ENCODE measurements at regions not wholly inside any gene's neighbourhood (a gene's known extent, or its start where the extent isn't known, plus 50 kb on each side); places are given as distances from the start of the nearest gene placed in this dataset.

DNA sequence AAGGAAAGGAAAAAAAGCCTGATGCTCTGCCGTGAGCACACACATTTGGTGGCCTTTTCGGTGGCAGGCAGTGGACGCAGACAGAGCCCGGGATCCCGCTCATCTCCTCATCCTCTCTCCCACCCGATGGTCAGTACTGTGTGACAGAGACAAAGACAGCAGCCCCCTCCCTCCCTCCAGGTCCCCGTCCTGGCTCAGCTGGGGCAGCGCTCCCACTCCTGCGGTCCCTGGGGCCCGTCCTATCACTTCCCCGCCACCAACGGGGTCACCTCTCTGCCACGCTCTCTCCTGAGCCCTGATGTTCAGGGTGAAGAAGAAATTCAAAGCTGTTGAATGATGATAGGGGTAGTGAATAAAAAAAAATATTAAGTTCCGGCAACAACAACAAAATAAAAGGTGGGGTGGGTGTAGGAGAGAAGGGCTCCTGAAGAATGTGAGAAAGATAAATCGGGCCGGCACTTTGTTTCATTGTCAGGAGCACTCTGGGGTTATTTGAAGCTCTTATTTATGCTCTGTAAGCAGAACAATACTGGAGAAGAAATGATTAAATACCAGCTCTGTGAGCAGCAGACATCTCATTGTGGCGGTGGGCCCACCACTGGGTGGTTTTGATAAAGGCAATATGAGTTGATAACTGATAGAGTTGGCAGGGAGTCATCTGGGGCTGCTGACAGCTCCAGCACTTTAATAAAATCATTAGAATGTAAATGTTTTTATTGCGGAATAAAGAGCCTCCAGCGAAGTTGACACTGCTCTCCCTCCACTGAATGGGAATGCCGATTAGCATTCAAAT, 417.7 kb downstream of the IRX1 start:
- no peak for DNase-seq (ENCODE audit: low read depth)
- no peak overlapping the region for H3K4me3 ChIP-seq (ENCODE audit: low read length)
- TF ChIP-seq, protein P1, sequence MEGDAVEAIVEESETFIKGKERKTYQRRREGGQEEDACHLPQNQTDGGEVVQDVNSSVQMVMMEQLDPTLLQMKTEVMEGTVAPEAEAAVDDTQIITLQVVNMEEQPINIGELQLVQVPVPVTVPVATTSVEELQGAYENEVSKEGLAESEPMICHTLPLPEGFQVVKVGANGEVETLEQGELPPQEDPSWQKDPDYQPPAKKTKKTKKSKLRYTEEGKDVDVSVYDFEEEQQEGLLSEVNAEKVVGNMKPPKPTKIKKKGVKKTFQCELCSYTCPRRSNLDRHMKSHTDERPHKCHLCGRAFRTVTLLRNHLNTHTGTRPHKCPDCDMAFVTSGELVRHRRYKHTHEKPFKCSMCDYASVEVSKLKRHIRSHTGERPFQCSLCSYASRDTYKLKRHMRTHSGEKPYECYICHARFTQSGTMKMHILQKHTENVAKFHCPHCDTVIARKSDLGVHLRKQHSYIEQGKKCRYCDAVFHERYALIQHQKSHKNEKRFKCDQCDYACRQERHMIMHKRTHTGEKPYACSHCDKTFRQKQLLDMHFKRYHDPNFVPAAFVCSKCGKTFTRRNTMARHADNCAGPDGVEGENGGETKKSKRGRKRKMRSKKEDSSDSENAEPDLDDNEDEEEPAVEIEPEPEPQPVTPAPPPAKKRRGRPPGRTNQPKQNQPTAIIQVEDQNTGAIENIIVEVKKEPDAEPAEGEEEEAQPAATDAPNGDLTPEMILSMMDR (conservative IDR thresholded peaks at IDR 0.05; ENCODE audit: low read length), result no peak

DNA sequence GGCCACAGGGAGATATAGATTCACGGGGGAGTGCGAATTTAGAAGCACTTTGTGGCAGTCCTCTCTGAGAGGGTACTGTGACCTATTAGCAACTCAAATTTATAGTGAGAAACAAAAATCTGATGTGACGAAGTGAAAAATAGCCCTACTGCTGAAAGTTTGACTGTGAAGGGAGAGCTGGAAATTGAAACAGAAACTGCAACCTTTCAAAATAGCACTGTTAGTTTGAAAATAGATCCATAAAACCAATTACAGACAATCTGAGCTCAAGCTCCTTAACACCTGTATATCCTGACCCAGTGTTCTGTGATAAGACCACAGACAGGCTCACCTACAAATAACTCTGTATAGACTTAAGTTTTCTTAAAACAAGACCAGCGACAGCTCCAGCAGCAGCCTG, 420.1 kb downstream of the IRX1 start:
- H3K4me3 ChIP-seq (ENCODE audit: low read length), result no peak overlapping the region
- TF ChIP-seq, protein P1 (conservative IDR thresholded peaks at IDR 0.05; ENCODE audit: low read length), result no peak
- DNase-seq (ENCODE audit: low read depth), result no peak

DNA sequence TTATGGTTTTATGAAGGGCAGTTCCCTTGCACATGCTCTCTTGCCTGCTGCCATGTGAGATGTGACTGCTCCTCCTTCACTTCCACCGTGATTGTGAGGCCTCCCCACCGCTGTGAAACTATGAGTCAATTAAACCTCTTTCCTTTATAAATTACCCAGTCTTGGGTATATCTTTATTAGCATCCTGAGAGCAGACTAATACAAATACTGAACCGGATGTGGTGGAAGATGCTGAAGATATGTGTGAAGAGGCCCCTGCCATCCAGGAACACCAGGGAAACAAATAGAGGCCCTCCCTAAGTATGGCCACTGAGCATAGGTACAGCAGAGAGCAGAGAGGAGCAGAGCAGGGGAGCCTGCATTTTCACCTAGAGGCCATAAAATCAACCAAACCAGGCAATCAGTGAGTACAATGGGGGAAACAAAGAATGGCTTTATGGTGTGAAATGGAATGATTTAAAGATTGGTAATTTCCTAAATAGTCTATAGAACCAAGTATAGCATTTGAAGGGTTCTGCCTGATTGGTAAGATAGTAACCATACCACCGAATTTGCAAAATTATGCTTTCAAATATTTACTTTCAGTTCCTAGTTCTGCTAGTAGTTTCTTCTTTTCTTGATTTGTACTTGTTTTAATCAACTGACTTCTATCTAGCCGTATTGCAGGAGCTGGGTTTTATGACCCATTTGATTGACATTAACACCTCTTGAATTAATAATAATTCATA, 421.6 kb downstream of the IRX1 start:
- TF ChIP-seq, protein P1 (conservative IDR thresholded peaks at IDR 0.05; ENCODE audit: low read length), result no peak
- DNase-seq (ENCODE audit: low read depth), result no peak
- no peak overlapping the region for H3K4me3 ChIP-seq (ENCODE audit: low read length)

DNA sequence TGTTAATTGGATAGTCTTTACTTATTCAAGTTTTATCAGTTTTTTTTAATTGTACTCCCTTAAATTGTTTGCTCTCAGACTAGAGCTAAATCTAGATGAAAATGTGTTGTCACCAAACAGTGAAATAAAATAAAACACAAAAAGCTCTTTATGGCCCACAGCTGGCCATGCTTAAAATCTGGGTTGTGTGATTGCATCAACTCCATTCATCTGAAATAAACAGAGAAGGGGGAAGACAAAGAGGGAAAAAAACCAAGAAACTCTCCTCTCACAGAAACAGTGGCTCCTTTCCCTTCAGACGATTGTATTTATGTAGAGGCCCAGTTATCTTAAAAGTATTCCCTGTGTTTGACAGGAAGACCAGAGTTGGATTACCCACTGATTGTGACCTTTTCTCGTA, 422.4 kb downstream of the IRX1 start:
- no peak overlapping the region for H3K4me3 ChIP-seq (ENCODE audit: low read length)
- DNase-seq (ENCODE audit: low read depth), result no peak
- TF ChIP-seq, protein P1 (conservative IDR thresholded peaks at IDR 0.05; ENCODE audit: low read length), result no peak

DNA sequence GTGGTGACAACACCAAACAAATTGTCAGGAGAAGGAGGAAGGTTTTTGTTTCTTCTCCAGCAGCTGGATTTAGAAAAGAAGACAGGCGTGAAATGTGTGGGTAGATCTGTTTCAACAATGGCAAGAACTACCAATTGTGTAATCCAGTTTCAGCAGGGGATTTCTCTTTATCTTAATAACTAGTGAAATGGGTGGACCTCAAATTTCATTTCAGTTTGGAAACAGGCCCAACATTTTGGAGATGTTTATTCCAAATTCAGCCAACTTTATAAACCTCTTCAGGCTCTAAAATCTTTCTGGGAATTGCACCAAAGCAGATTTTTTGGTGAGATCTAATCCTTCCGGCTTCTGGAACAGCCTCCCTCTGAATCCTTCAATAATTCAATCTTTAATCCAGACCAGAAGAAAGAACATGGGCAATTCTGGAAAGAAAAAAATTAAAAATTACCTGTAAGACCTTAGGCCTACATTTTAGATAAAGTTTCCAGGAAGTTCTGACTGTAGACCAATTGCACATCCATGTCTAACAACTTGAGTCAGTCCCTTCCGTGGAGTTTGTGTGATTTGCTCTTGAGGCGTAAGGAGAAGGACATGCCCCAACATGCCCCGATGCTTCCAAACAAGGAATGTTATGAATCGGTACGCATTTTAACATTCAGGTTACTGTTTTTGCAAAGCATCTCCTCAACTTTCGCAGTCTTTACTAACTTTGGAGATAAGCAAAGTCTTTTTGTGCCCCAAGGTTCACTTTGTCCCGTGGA, 423.6 kb downstream of the IRX1 start:
- TF ChIP-seq, protein P1 (conservative IDR thresholded peaks at IDR 0.05; ENCODE audit: low read length), result no peak
- DNase-seq (ENCODE audit: low read depth), result peak; percentile 63
- no peak overlapping the region for H3K4me3 ChIP-seq (ENCODE audit: low read length)

DNA sequence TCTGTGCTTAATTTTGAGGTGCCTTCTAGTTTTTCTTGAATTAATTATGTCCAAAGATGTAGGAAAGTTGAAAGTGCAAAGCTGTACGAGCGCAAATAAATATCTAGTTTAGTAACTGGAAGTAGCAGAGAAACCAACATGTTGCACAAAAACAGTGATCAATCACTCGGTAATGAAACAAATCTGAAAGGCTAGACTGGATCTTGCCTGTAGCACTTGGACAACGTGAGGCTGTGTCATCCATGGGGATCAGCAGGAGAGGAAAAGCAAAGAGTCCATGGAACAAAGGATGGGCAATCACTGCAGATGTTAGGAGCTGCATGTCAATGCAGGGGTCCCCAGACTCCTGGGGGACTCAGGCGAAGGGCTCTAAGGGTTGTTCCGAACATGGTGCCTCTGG, 424.2 kb downstream of the IRX1 start:
- TF ChIP-seq, protein P1 (conservative IDR thresholded peaks at IDR 0.05; ENCODE audit: low read length), result no peak
- no peak overlapping the region for H3K4me3 ChIP-seq (ENCODE audit: low read length)
- peak; percentile 29 for DNase-seq (ENCODE audit: low read depth)

All from AG10803 (cell line).